Heart right ventricle (tissue), 16 donors: ENCODE measurements at regions not wholly inside any gene's neighbourhood (a gene's known extent, or its start where the extent isn't known, plus 50 kb on each side); places are given as distances from the start of the nearest gene placed in this dataset.

Experiments
- ATAC-seq, 8 donors: fragments of 200-7000 bp; cut with Tn5 transposase; one replicate each; pipeline ENCODE4 v1.9.1; 2020; ENCODE audit warnings: mild to moderate bottlenecking in 8 of 8, moderate library complexity in 8 of 8, moderate number of reproducible peaks in 1 of 8
- DNase-seq, 2 donors: peaks; one replicate each; pipeline ENCODE4 v3.0.0-alpha.2; 2020
- H3K27ac ChIP-seq, 10 donors: fragments of 200-600 bp; sonication (generic) in 2 of 10; one replicate each; pipeline versions ENCODE4 v1.5.0 to v1.8.0; 2020 to 2022; ENCODE audit warnings: mild to moderate bottlenecking in 3 of 10
- H3K27me3 ChIP-seq, 7 donors: fragments of 200-600 bp; one replicate each; pipeline ENCODE4 v1.8.0; 2021 to 2022; ENCODE audit warnings: mild to moderate bottlenecking in 2 of 7
- H3K36me3 ChIP-seq, 9 donors: fragments of 200-600 bp; sonication (generic) in 1 of 9; one replicate each; pipeline versions ENCODE4 v1.5.0 to v1.8.0; 2020 to 2022; ENCODE audit warnings: mild to moderate bottlenecking in 2 of 9
- H3K4me1 ChIP-seq, 9 donors: fragments of 200-600 bp; sonication (generic) in 1 of 9; one replicate each; pipeline versions ENCODE4 v1.5.0 to v1.8.0; 2020 to 2022; ENCODE audit warnings: mild to moderate bottlenecking in 4 of 9
- H3K4me3 ChIP-seq, 10 donors: fragments of 200-600 bp; sonication (generic) in 2 of 10; one replicate each; pipeline versions ENCODE4 v1.5.0 to v1.8.0; 2020 to 2022; ENCODE audit warnings: mild to moderate bottlenecking in 7 of 10, moderate library complexity in 2 of 10
- H3K9me3 ChIP-seq, 11 donors: fragments of 200-600 bp in 10 of 11; sonication (generic) in 2 of 11; one replicate each; pipeline versions ENCODE4 v1.5.0 to v1.8.0; 2013 to 2022; ENCODE audit warnings: mild to moderate bottlenecking in 2 of 11, control low read depth in 1 of 11, moderate library complexity in 1 of 11
- WGBS, 2 donors: extraction: QIAGEN DNeasy Blood & Tissue Kit; methylation state at CpG; one replicate each; pipeline ENCODE4 v1.1.7; 2013; ENCODE audit warnings: inconsistent platforms in 1 of 2; 5-methylcytosine and 5-hydroxymethylcytosine counted together
- intact Hi-C, 10 donors: fragments of 100-400 bp; cut with DNase I; formaldehyde crosslinking; loops; one replicate each; pipeline versions ENCODE4 v1.11.1 to v1.14.2; 2022
- TF ChIP-seq, protein P1 (sequence below), 9 donors: fragments of 200-600 bp; sonication (generic) in 2 of 9; IDR thresholded peaks; one replicate each; pipeline versions ENCODE4 v1.5.0 to v1.8.0; 2021 to 2022; ENCODE audit warnings: antibody characterized with exemption in 9 of 9, mild to moderate bottlenecking in 5 of 9, moderate library complexity in 1 of 9
- donor health status: Arrhythmogenic right ventricular cardiomyopathy.
- donor health status: ischemic (EF 13 %, LVEDD 7.1; RV severe dilation, severe dysfunction).
- donor health status: healthy with polysubstance abuse.
- donor health status: DM: no; HTN: yes; CAD: no.
- donor health status: DM: no; HTN: no; CAD: no.
- donor health status: ischemic (EF 25% LVEDD 6.9; RV normal size, moderate dysfunction).
- donor health status: ischemic (EF 25% LVEDD 5.7; RV mildly dilated, moderate dysfunction).
- donor health status: healthy.
- donor health status: DM: yes; HTN: yes; CAD: no.
- donor health status: Ischemic cardiomyopathy.
- donor health status: ischemic (EF 35%, LVEDD 5.7; RV mildly dilated, moderate dysfunction).
- donor health status: nonischemic (EF 11% LVEDD 7.7; RV severe dilation, severe dysfunction).
- donor health status: DM: yes; HTN: yes; CAD: no.
- donor health status: PGD.
- donor health status: ischemic (EF 29% LVEDD 5.4; RV normal size, mild dysfunction).
- donor health status: nonischemic (EF 23%, LVEDD 6.1; RV moderate dilation, normal function).

DNA sequence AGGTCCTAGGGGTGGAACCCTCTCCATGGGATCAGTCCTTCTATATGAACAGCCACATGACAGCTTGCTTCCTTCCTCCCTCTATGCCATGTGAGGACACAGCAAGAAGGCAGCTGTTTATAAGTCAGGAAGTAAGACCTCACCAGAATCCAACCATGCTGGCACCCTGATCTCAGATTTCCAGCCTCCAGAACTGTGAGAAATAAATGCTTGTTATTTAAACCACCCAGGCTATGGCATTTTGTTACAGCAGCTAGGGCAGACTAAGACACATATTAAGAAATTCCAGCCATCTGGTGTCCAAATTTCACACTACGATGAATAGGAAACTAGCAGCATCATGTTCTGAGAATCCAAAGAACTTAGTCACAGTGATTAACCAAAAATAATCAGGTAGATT lies 140.1 kb downstream of the ZFAND4 start:
- H3K36me3 ChIP-seq, result peaks cover 0 to 20% (median 10%) of the 10 kb centered on the region in 9 donors
- peaks cover 0 to 4% (median 0%) of the 10 kb centered on the region in 9 donors for H3K4me1 ChIP-seq
- DNase-seq (no peak), ATAC-seq (no peak)
- H3K27me3 ChIP-seq, result no peaks in the 10 kb centered on the region
- H3K4me3 ChIP-seq, result no peak overlapping the region
- intact Hi-C loops, result no loop called here
- peaks cover 0 to 2% (median 0%) of the 10 kb centered on the region in 11 donors for H3K9me3 ChIP-seq
- H3K27ac ChIP-seq, result no peak overlapping the region
- WGBS, 2 donors, result 88 to 97% methylated on average over 1 of the region's 1 CpG
- TF ChIP-seq, protein P1, sequence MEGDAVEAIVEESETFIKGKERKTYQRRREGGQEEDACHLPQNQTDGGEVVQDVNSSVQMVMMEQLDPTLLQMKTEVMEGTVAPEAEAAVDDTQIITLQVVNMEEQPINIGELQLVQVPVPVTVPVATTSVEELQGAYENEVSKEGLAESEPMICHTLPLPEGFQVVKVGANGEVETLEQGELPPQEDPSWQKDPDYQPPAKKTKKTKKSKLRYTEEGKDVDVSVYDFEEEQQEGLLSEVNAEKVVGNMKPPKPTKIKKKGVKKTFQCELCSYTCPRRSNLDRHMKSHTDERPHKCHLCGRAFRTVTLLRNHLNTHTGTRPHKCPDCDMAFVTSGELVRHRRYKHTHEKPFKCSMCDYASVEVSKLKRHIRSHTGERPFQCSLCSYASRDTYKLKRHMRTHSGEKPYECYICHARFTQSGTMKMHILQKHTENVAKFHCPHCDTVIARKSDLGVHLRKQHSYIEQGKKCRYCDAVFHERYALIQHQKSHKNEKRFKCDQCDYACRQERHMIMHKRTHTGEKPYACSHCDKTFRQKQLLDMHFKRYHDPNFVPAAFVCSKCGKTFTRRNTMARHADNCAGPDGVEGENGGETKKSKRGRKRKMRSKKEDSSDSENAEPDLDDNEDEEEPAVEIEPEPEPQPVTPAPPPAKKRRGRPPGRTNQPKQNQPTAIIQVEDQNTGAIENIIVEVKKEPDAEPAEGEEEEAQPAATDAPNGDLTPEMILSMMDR (IDR thresholded peaks at IDR 0.05), result no peak

DNA sequence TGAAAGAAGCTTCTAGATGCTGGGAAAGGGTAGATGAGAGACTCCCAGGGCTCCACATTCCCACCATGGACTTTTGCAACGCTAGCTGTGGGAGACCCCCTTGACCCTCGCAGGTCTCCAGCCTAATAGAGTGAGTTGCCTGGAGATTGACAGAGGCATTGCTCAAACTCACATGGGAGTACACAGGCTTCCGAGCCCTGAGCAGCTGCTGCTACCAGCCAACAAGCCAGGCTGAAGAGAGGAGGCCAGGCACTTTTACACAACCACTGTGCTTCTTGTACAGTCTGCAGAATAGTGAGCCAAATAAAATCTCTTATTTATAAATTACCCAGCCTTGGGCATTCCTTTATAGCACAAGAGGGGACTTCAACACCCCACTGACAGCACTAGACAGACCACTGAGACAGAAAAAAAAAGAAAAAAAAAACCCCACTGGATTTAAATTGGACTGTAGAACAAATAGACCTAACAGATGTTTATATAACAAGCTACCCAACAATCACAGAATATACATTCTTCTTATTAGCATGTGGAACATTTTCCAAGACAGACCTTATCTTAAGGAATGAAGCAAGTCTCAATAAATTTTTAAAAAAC lies 146.2 kb downstream of the ZFAND4 start:
- TF ChIP-seq, protein P1 (IDR thresholded peaks at IDR 0.05), result no peak
- DNase-seq (no peak), ATAC-seq (peak in 4 of 8 donors; percentile 29 to 55 (median 38))
- Histone ChIP-seq H3K9me3 (no peaks in the 10 kb centered on the region), H3K27ac (no peak overlapping the region), H3K36me3 (peaks cover 0 to 4% (median 0%) of the 10 kb centered on the region in 9 donors), H3K27me3 (no peaks in the 10 kb centered on the region), H3K4me3 (no peak overlapping the region), H3K4me1 (peaks cover 0 to 11% (median 0%) of the 10 kb centered on the region in 9 donors)
- WGBS, 2 donors, result 61 to 71% methylated on average over 3 of the region's 3 CpGs
- intact Hi-C loops, result no loop called here

DNA sequence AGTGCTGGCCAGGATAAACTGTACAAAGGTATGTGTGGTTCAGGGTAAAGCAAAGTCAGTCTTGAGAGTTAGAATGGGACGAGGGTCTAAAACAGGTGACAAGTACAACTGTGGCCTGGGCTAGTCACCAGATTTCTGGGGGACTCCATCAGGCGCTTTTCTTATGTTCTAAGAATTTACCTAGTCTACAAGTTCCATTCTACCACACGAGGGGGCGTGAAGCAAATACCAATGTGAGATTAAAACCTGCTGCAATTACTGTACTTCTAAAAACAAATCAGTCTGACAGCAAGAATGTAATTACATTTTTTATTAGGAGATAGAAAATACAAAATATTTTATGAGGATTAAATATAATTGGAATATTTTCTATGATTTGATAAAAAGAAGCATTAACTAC lies 146.5 kb downstream of the ALOX5 start:
- Histone ChIP-seq H3K36me3 (no peaks in the 10 kb centered on the region), H3K9me3 (no peaks in the 10 kb centered on the region), H3K4me3 (no peak overlapping the region), H3K4me1 (peaks cover 0 to 6% (median 0%) of the 10 kb centered on the region in 9 donors), H3K27me3 (no peaks in the 10 kb centered on the region), H3K27ac (no peak overlapping the region)
- no peak for ATAC-seq
- DNase-seq, result no peak
- TF ChIP-seq, protein P1 (IDR thresholded peaks at IDR 0.05), result no peak
- intact Hi-C loops, result no loop called here
- 97 to 98% methylated on average over 4 of the region's 4 CpGs for WGBS, 2 donors

DNA sequence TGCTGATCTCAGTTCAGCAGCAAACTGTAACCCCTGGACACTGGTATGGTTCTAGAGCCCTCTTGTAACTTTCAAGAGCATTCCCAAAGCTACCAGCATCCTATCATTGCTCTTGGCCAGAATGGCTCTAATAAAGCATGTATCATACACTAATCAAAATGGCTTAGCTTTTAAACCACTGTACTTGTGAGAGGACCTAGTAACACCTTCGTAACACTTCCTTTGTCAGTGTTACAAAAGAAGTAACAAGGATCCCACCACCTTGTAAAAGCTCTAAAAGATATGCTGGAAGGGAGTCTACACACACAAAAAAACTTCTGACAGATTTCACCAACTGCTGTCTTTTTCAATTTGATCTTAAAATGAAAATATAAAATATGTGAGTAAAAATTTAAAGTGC lies 144.7 kb downstream of the ALOX5 start:
- no peaks in the 10 kb centered on the region for H3K9me3 ChIP-seq
- TF ChIP-seq, protein P1 (IDR thresholded peaks at IDR 0.05), result no peak
- intact Hi-C loops, result no loop called here
- no peak for ATAC-seq
- H3K27ac ChIP-seq, result no peak overlapping the region
- no peaks in the 10 kb centered on the region for H3K36me3 ChIP-seq
- WGBS, 2 donors, result 96 to 98% methylated on average over 1 of the region's 1 CpG
- no peak overlapping the region for H3K4me3 ChIP-seq
- peaks cover 0 to 23% (median 5%) of the 10 kb centered on the region in 9 donors for H3K4me1 ChIP-seq
- no peaks in the 10 kb centered on the region for H3K27me3 ChIP-seq
- DNase-seq, result no peak
